Effector CD4-positive, alpha-beta T cell (primary cell): ENCODE measurements at regions not wholly inside any gene's neighbourhood (a gene's known extent, or its start where the extent isn't known, plus 50 kb on each side); places are given as distances from the start of the nearest gene placed in this dataset.

Experiments
- DNase-seq: peaks from one replicate; pipeline ENCODE4 v3.0.0-alpha.2; 2020

GRCh38 chr10:128866551-128866950 lies 600.5 kb upstream of the MGMT start:
- DNase-seq: no peak

- DNase-seq: no peak
Measured at GRCh38 chr10:128867210-128867609, 599.8 kb upstream of the MGMT start.

- DNase-seq: no peak
Measured at GRCh38 chr10:128867819-128868218, 599.2 kb upstream of the MGMT start.

- DNase-seq: no peak
Measured at GRCh38 chr10:128868481-128868880, 598.6 kb upstream of the MGMT start.

GRCh38 chr10:128869101-128869749 lies 597.8 kb upstream of the MGMT start:
- no peak for DNase-seq

- no peak for DNase-seq
Measured at GRCh38 chr10:128870830-128871597, 596.0 kb upstream of the MGMT start.

GRCh38 chr10:128871671-128872231 lies 595.3 kb upstream of the MGMT start:
- no peak for DNase-seq

- no peak for DNase-seq
Measured at GRCh38 chr10:128873411-128874054, 593.5 kb upstream of the MGMT start.

GRCh38 chr10:128874331-128874730 lies 592.7 kb upstream of the MGMT start:
- DNase-seq: no peak

- no peak for DNase-seq
Measured at GRCh38 chr10:128875030-128875744, 591.9 kb upstream of the MGMT start.

- DNase-seq: no peak
Measured at GRCh38 chr10:128875956-128876736, 590.9 kb upstream of the MGMT start.

- no peak for DNase-seq
Measured at GRCh38 chr10:128877141-128877540, 589.9 kb upstream of the MGMT start.

GRCh38 chr10:128877936-128878335 lies 589.1 kb upstream of the MGMT start:
- DNase-seq: no peak

- no peak for DNase-seq
Measured at GRCh38 chr10:128879030-128879429, 588.0 kb upstream of the MGMT start.

GRCh38 chr10:128879441-128880140 lies 587.5 kb upstream of the MGMT start:
- DNase-seq: no peak

- no peak for DNase-seq
Measured at GRCh38 chr10:128880159-128880725, 586.8 kb upstream of the MGMT start.

GRCh38 chr10:128881086-128881485 lies 586.0 kb upstream of the MGMT start:
- no peak for DNase-seq

- DNase-seq: no peak
Measured at GRCh38 chr10:128883231-128884032, 583.6 kb upstream of the MGMT start.

- DNase-seq: no peak
Measured at GRCh38 chr10:128884033-128884425, 583.0 kb upstream of the MGMT start.

- no peak for DNase-seq
Measured at GRCh38 chr10:128884496-128885072, 582.5 kb upstream of the MGMT start.
